Mesenchymal stem cell (in vitro differentiated cells and primary cell): ENCODE measurements at regions not wholly inside any gene's neighbourhood (a gene's known extent, or its start where the extent isn't known, plus 50 kb on each side); places are given as distances from the start of the nearest gene placed in this dataset.

Experiments
- DNase-seq: peaks from one replicate; pipeline ENCODE4 v3.0.0-alpha.2; 2013
- H2AFZ ChIP-seq: one replicate; pipeline ENCODE4 v1.6.1; 2013; ENCODE audit warnings: low read depth, mild to moderate bottlenecking, control low read depth, inconsistent platforms, low read length, moderate library complexity
- H2AK5ac ChIP-seq: 2 replicates; pipeline ENCODE4 v1.6.1; 2013; ENCODE audit warnings: low read length, moderate library complexity, mild to moderate bottlenecking, inconsistent platforms; ENCODE audit not compliant: severe bottlenecking
- H2BK120ac ChIP-seq: one replicate; pipeline ENCODE4 v1.6.1; 2013; ENCODE audit warnings: low read depth, mild to moderate bottlenecking, inconsistent platforms, low read length, moderate library complexity
- H2BK12ac ChIP-seq, 2 experiments: one replicate each; pipeline ENCODE4 v1.6.1; 2013; ENCODE audit warnings: inconsistent platforms in 2 of 2, low read length in 2 of 2, mild to moderate bottlenecking in 2 of 2, moderate library complexity in 2 of 2, control low read depth in 1 of 2
- H2BK15ac ChIP-seq: one replicate; pipeline ENCODE4 v1.6.1; 2013; ENCODE audit warnings: mild to moderate bottlenecking, low read depth, inconsistent platforms; ENCODE audit not compliant: poor library complexity, severe bottlenecking
- H2BK5ac ChIP-seq: 2 replicates; pipeline ENCODE4 v1.6.1; 2013; ENCODE audit warnings: low read depth, mild to moderate bottlenecking, low read length, control low read depth, inconsistent platforms; ENCODE audit not compliant: poor library complexity, severe bottlenecking
- H3K14ac ChIP-seq, 2 experiments: one replicate each; pipeline ENCODE4 v1.6.1; 2013; ENCODE audit warnings: inconsistent platforms in 2 of 2, low read length in 2 of 2, control low read depth in 1 of 2, mild to moderate bottlenecking in 1 of 2, moderate library complexity in 1 of 2
- H3K18ac ChIP-seq, 2 experiments: one replicate each; pipeline ENCODE4 v1.6.1; 2013; ENCODE audit warnings: inconsistent platforms in 2 of 2, low read length in 2 of 2, control low read depth in 1 of 2, low read depth in 1 of 2, mild to moderate bottlenecking in 1 of 2
- H3K23ac ChIP-seq, 2 experiments: one replicate each; pipeline ENCODE4 v1.6.1; 2013; ENCODE audit warnings: inconsistent platforms in 2 of 2, low read length in 2 of 2, mild to moderate bottlenecking in 2 of 2, moderate library complexity in 2 of 2, control low read depth in 1 of 2
- H3K27ac ChIP-seq: 2 replicates; pipeline ENCODE4 v1.5.1; 2013; ENCODE audit warnings: mild to moderate bottlenecking, moderate library complexity, low read length, control low read depth, inconsistent platforms; ENCODE audit not compliant: poor library complexity, severe bottlenecking
- H3K27me3 ChIP-seq, 2 experiments: 2 replicates each; pipeline versions ENCODE4 v1.6.1 to v1.7.0; 2013; ENCODE audit warnings: low read length in 2 of 2, mild to moderate bottlenecking in 2 of 2, moderate library complexity in 2 of 2, control low read depth in 1 of 2, inconsistent platforms in 1 of 2; ENCODE audit not compliant: control insufficient read depth in 1 of 2, insufficient read depth in 1 of 2
- H3K36me3 ChIP-seq, 2 experiments: 2 replicates each; pipeline versions ENCODE4 v1.6.1 to v1.7.0; 2013; ENCODE audit warnings: low read length in 2 of 2, control low read depth in 1 of 2, inconsistent platforms in 1 of 2, low read depth in 1 of 2, mild to moderate bottlenecking in 1 of 2; ENCODE audit not compliant: insufficient read depth in 2 of 2, control insufficient read depth in 1 of 2
- H3K4ac ChIP-seq, 2 experiments: one replicate each; pipeline ENCODE4 v1.6.1; 2013; ENCODE audit warnings: inconsistent platforms in 2 of 2, low read length in 2 of 2, mild to moderate bottlenecking in 2 of 2, moderate library complexity in 2 of 2, control low read depth in 1 of 2, low read depth in 1 of 2
- H3K4me1 ChIP-seq: 2 replicates; pipeline ENCODE4 v1.6.1; 2013; ENCODE audit warnings: low read depth, low read length, control low read depth; ENCODE audit not compliant: control insufficient read depth, insufficient read depth
- H3K4me2 ChIP-seq: 2 replicates; pipeline ENCODE4 v1.6.1; 2013; ENCODE audit warnings: low read length, mild to moderate bottlenecking, inconsistent platforms; ENCODE audit not compliant: poor library complexity, severe bottlenecking
- H3K4me3 ChIP-seq, 2 experiments: 2 replicates each; pipeline versions ENCODE4 v1.5.1 to v1.7.0; 2013; ENCODE audit warnings: low read length in 2 of 2, mild to moderate bottlenecking in 2 of 2, control low read depth in 1 of 2, low read depth in 1 of 2; ENCODE audit not compliant: insufficient read depth in 1 of 2
- H3K79me1 ChIP-seq: replicated peaks from 2 replicates; pipeline ENCODE4 v1.6.1; 2013; ENCODE audit warnings: mild to moderate bottlenecking, control low read depth, low read length, inconsistent platforms; ENCODE audit not compliant: poor library complexity, severe bottlenecking
- H3K9ac ChIP-seq: 2 replicates; pipeline ENCODE4 v1.7.0; 2013; ENCODE audit warnings: mild to moderate bottlenecking, low read length, moderate library complexity
- H3K9me3 ChIP-seq: 2 replicates; pipeline ENCODE4 v1.7.0; 2013; ENCODE audit warnings: mild to moderate bottlenecking, low read length; ENCODE audit not compliant: control insufficient read depth
- H4K8ac ChIP-seq: one replicate; pipeline ENCODE4 v1.6.1; 2013; ENCODE audit warnings: inconsistent platforms, mild to moderate bottlenecking, low read length, moderate library complexity
- H4K91ac ChIP-seq: one replicate; pipeline ENCODE4 v1.6.1; 2013; ENCODE audit warnings: mild to moderate bottlenecking, low read length, inconsistent platforms
- WGBS: methylation state at CpG from one replicate; pipeline ENCODE4 v1.1.7; 2013; ENCODE audit warnings: mixed read lengths; 5-methylcytosine and 5-hydroxymethylcytosine counted together

- Histone ChIP-seq H3K9me3 (no peaks in the 10 kb centered on the region), H3K4ac (no peak overlapping the region), H3K27me3 (no peaks in the 10 kb centered on the region), H4K8ac (no peak overlapping the region), H3K79me1 (no peaks in the 10 kb centered on the region), H3K4me3 (no peak overlapping the region), H3K18ac (no peak overlapping the region), H3K14ac (no peak overlapping the region), H2BK120ac (no peak overlapping the region), H2AK5ac (no peak overlapping the region), H3K36me3 (no peaks in the 10 kb centered on the region), H4K91ac (no peak overlapping the region), H2AFZ (no peak overlapping the region), H3K23ac (no peak overlapping the region), H2BK12ac (no peak overlapping the region), H3K4me1 (no peaks in the 10 kb centered on the region), H3K9ac (no peak overlapping the region), H3K27ac (no peak overlapping the region), H2BK15ac (no peak overlapping the region), H3K4me2 (no peak overlapping the region), H2BK5ac (no peak overlapping the region)
- 67% methylated on average over 1 of the region's 2 CpGs for WGBS
- no peak for DNase-seq
Observed at GRCh38 chr7:49174396-49174795, 250.0 kb downstream of the CDC14C start.

GRCh38 chr7:49187543-49188268 lies 263.4 kb downstream of the CDC14C start:
- no peak overlapping the region for H2BK12ac ChIP-seq
- H3K18ac ChIP-seq = no peak overlapping the region
- H3K9me3 ChIP-seq = no peaks in the 10 kb centered on the region
- no peak overlapping the region for H2AFZ ChIP-seq
- no peak overlapping the region for H3K23ac ChIP-seq
- H4K8ac ChIP-seq = no peak overlapping the region
- no peak for DNase-seq
- no peak overlapping the region for H4K91ac ChIP-seq
- H3K27ac ChIP-seq = no peak overlapping the region
- H3K14ac ChIP-seq = no peak overlapping the region
- H3K9ac ChIP-seq = no peak overlapping the region
- WGBS = 100% methylated on average over 1 of the region's 3 CpGs
- H3K79me1 ChIP-seq = no peaks in the 10 kb centered on the region
- no peak overlapping the region for H2BK5ac ChIP-seq
- H3K4me3 ChIP-seq = no peak overlapping the region
- no peaks in the 10 kb centered on the region for H3K4me1 ChIP-seq
- no peak overlapping the region for H2BK120ac ChIP-seq
- H3K27me3 ChIP-seq = no peaks in the 10 kb centered on the region
- no peaks in the 10 kb centered on the region for H3K36me3 ChIP-seq
- H2BK15ac ChIP-seq = no peak overlapping the region
- no peak overlapping the region for H3K4me2 ChIP-seq
- no peak overlapping the region for H2AK5ac ChIP-seq
- no peak overlapping the region for H3K4ac ChIP-seq

- Histone ChIP-seq H3K4me2 (no peak overlapping the region), H3K23ac (no peak overlapping the region), H3K4me1 (no peaks in the 10 kb centered on the region), H3K9ac (no peak overlapping the region), H3K27me3 (no peaks in the 10 kb centered on the region), H2BK12ac (no peak overlapping the region), H4K91ac (no peak overlapping the region), H3K36me3 (no peaks in the 10 kb centered on the region), H3K18ac (no peak overlapping the region), H3K4me3 (no peak overlapping the region), H3K79me1 (no peaks in the 10 kb centered on the region), H2BK5ac (no peak overlapping the region), H3K14ac (no peak overlapping the region), H2AFZ (no peak overlapping the region), H3K27ac (no peak overlapping the region), H2AK5ac (no peak overlapping the region), H3K9me3 (peaks cover 5% of the 10 kb centered on the region), H3K4ac (no peak overlapping the region), H2BK15ac (no peak overlapping the region), H4K8ac (no peak overlapping the region), H2BK120ac (no peak overlapping the region)
- DNase-seq = no peak
- no CpG with 5 or more reads among the region's 2 CpGs for whole genome bisulfite sequencing
Observed at GRCh38 chr7:49228426-49229098, 304.2 kb downstream of the CDC14C start.

GRCh38 chr7:49229246-49229645 lies 304.9 kb downstream of the CDC14C start:
- H2BK12ac ChIP-seq = no peak overlapping the region
- H2BK15ac ChIP-seq = no peak overlapping the region
- H2BK5ac ChIP-seq = no peak overlapping the region
- DNase-seq = no peak
- no peak overlapping the region for H3K9ac ChIP-seq
- no peaks in the 10 kb centered on the region for H3K79me1 ChIP-seq
- H3K36me3 ChIP-seq = no peaks in the 10 kb centered on the region
- no peak overlapping the region for H2AFZ ChIP-seq
- no peak overlapping the region for H2BK120ac ChIP-seq
- H3K23ac ChIP-seq = no peak overlapping the region
- H3K27me3 ChIP-seq = no peaks in the 10 kb centered on the region
- H3K27ac ChIP-seq = no peak overlapping the region
- no peak overlapping the region for H3K4me3 ChIP-seq
- H3K4me1 ChIP-seq = no peaks in the 10 kb centered on the region
- WGBS = 46% methylated on average over 4 of the region's 6 CpGs
- peaks cover 5% of the 10 kb centered on the region for H3K9me3 ChIP-seq
- no peak overlapping the region for H4K91ac ChIP-seq
- no peak overlapping the region for H3K4ac ChIP-seq
- no peak overlapping the region for H3K4me2 ChIP-seq
- H4K8ac ChIP-seq = no peak overlapping the region
- H3K18ac ChIP-seq = no peak overlapping the region
- no peak overlapping the region for H2AK5ac ChIP-seq
- H3K14ac ChIP-seq = no peak overlapping the region
